HG02943 (cell line): ENCODE measurements at regions not wholly inside any gene's neighbourhood (a gene's known extent, or its start where the extent isn't known, plus 50 kb on each side); places are given as distances from the start of the nearest gene placed in this dataset.

Source experiments
- ATAC-seq: cut with Tn5 transposase; IDR thresholded peaks from one replicate; pipeline ENCODE4 v1.9.1; 2021; ENCODE audit warnings: mild to moderate bottlenecking, low read depth, moderate library complexity; ENCODE audit not compliant: unreplicated experiment

- ATAC-seq = no peak
Measured at GRCh38 chr21:43333298-43334062, 93.5 kb downstream of the SIK1 start.

GRCh38 chr21:43332861-43333297 lies 94.1 kb downstream of the SIK1 start:
- ATAC-seq = no peak

- ATAC-seq = no peak
Measured at GRCh38 chr21:43331962-43332828, 94.7 kb downstream of the SIK1 start.

GRCh38 chr21:43331111-43331961 lies 95.6 kb downstream of the SIK1 start:
- ATAC-seq = no peak

- no peak for ATAC-seq
Measured at GRCh38 chr21:43330306-43330881, 96.5 kb downstream of the SIK1 start.

GRCh38 chr21:43329711-43330269 lies 97.1 kb downstream of the SIK1 start:
- ATAC-seq = no peak

GRCh38 chr21:43328958-43329691 lies 97.8 kb downstream of the SIK1 start:
- no peak for ATAC-seq

GRCh38 chr21:43328185-43328957 lies 98.6 kb downstream of the SIK1 start:
- ATAC-seq = no peak

GRCh38 chr21:43325968-43326715 lies 100.8 kb downstream of the SIK1 start:
- no peak for ATAC-seq

GRCh38 chr21:43325036-43325435 lies 101.9 kb downstream of the SIK1 start:
- ATAC-seq = no peak

GRCh38 chr21:43324596-43324995 lies 102.3 kb downstream of the SIK1 start:
- no peak for ATAC-seq

- ATAC-seq = no peak
Measured at GRCh38 chr21:43323244-43324005, 103.5 kb downstream of the SIK1 start.

GRCh38 chr21:43322805-43323204 lies 104.1 kb downstream of the SIK1 start:
- no peak for ATAC-seq

- no peak for ATAC-seq
Measured at GRCh38 chr21:43322311-43322710, 104.6 kb downstream of the SIK1 start.

GRCh38 chr21:43321611-43322010 lies 105.3 kb downstream of the SIK1 start:
- no peak for ATAC-seq

GRCh38 chr21:43321111-43321510 lies 105.8 kb downstream of the SIK1 start:
- no peak for ATAC-seq

- no peak for ATAC-seq
Measured at GRCh38 chr21:43320526-43320925, 106.4 kb downstream of the SIK1 start.
